ENCODE measurements at regions not wholly inside any gene's neighbourhood (a gene's known extent, or its start where the extent isn't known, plus 50 kb on each side); places are given as distances from the start of the nearest gene placed in this dataset.
"Not testable (repeated sequence)": the region's sequence is repeated elsewhere in the genome, so short reads cannot be mapped to it uniquely, and the experiment has no call there.

DNA sequence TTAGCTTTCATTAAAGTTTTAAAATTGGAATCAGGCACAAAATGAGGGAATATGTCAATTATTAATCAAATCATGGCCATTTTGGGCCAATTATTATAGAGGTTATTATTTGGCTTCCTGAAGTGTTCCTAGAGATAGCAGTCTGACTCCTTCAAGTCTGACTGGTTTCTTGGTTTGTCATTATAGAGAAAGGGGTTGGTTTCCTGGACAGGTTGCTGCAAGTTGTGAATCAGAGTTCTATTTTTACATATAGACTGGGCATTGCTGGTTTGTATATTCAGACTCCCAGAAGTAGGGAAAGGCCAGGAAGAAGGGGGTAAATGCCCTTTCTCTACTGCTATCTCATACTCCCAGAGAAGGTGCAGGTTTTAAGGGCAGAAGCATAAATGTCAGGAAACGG lies 121.4 kb upstream of the CEP162 start:
- DNase-seq, result peak; percentile 2

DNA sequence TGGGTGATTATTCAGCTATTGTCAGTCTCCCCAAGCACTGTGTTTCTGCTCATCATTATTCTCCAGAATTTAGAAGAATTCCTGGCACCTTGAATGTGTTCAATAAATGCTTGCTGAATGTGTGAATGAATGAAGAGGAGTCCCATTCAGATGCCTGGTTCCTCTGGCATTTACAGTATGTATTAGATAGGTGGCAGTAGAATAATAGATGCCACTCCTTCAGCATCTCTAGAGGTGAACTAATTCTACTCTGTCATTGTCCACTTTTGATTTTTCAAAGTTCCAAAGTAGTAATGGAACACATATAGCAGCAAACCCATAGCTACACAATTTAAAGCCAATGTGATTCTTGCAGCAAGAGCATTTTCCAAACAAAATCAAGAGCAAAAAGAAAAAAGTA lies 118.9 kb upstream of the CEP162 start:
- peak; percentile 5 for DNase-seq

DNA sequence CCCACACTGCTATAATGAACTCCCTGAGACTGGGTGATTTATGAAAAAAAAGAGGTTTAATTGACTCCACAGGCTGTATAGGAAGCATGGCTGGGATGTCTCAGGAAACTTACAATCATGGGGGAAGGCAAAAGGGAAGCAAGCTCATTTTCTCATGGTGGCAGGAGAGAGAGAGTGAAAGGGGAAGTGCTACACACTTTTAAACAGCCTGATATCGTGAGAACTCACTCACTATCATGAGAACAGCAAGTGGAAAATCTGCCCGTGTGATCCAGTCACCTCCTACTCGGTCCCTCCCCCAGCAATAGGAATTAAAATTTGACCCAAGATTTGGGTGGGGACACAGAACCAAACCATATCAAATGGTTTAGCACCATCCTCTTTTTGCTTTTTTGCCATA lies 116.6 kb upstream of the CEP162 start:
- DNase-seq, result no peak

GRCh38 chr6:84340422-84340821 lies 113.0 kb upstream of the CEP162 start:
- no peak for DNase-seq

DNA sequence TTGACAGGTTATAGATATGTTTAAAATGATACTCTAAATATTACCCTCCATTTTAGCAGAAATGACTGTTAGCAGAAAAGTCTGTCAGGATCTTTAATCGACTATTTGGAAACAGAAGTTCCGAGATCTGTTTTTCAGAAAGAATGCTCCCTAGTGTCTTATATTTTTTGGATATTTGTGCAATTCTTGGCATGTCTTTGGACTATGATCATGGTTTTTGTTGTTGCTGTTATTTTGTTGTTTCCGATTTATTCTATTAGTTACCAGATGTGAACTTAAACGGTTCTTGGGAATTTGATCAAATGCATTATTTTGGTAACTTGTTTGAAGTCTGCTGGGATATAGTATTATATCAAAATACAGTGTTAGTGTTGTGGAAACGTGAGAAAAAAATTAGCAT lies 106.4 kb upstream of the CEP162 start:
- DNase-seq, result no peak

- no peak for DNase-seq
Measured at GRCh38 chr6:84332139-84333034, 104.9 kb upstream of the CEP162 start.

DNA sequence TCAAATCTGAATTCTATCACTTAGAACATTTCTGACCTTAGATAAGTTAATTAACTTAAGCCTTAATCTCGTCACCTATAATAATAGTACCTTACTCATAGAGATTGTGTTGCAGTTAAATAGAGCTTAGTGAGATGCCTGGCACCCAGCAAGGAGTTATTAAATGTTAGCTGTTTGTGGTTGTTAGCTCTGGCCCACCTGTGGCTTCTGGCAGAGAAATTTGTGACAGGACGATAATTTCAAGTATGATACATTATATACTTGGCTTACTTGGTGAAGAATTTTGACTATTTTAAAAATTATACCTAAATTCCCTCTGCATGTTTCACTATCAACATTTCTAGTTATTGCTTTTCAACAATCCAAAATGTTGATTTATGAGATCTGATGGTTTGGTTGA lies 102.9 kb upstream of the CEP162 start:
- DNase-seq, result no peak

DNA sequence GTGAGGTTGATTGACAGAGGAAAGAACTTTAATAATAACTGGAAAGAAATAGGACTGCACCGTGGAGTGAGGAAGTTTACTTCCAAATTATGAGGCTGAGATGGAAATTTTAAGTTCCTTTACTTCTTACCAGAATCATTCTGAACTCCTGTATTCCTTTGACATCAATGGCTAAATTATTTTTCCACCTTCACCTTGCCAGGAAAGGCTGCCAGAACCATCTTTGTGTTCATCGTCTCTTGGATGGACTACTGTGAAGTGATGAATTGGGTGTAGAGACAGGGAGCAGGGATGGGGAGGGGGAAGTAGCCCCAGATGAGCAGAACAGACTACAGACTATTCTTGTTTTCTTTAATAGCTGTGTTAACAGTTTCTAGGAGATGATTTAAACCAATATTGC lies 102.1 kb upstream of the CEP162 start:
- no peak for DNase-seq

DNA sequence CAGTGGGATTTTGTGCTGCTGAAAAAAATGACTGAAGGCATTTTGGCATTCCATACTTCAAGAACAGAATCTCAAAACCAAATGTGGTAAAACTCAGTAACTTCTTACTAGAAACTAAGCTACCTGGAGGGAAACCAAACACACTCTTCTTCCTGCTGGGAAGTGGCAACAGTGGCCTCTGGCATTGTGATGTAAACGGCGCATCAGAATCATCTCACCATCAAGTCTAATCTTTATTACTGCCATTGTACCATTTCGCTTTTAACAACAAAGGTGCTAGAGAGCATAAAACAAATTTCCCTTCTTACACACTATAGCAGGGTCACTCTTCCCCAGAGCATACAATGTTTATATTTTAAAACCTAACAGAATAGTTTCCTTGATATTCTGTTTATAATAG lies 101.6 kb upstream of the CEP162 start:
- DNase-seq, result no peak

DNA sequence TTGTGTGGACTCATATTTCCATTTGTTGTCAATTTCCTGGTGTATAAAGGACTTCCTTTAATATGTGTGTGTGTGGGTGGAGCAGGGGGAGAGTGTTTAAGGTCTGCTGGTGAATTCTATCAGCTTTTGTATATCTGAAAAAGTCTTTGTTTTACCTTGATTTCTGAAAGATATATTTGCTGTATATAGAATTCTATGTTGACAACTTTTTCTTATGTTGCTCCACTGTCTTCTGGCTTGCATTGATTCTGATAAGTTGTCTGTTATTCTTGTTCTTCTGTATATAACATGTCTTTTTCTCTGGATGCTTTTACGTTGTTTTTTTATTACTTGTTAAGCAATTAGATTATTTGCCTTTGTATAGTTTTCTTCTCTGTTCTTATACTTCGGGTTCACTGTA lies 90.0 kb upstream of the CEP162 start:
- no peak for DNase-seq

DNA sequence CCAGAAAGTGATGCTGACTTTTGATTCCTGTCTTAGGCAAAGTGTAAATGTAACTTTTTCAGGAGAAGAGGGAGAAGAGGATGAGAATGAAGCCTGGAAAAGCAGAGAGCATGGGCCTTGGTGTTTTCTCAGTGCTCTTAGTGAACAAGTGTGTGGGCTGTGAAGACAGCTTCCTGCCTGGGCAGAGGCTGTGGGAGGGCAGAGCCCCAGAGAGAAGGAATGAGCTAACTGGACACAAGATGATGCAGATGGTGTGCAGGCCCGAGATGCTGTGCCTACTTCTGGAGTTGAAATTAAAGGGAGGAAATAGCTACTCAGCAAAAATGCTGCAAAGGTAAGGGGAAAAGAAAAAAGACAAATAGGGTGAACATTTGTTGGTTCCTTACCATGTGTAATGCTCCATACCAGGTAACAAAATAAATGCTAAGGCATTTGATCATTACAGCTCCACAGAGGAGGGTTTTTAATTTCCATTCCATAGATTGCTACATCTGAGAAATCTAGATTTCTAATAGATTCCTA lies 87.0 kb upstream of the CEP162 start:
- DNase-seq, result no peak

DNA sequence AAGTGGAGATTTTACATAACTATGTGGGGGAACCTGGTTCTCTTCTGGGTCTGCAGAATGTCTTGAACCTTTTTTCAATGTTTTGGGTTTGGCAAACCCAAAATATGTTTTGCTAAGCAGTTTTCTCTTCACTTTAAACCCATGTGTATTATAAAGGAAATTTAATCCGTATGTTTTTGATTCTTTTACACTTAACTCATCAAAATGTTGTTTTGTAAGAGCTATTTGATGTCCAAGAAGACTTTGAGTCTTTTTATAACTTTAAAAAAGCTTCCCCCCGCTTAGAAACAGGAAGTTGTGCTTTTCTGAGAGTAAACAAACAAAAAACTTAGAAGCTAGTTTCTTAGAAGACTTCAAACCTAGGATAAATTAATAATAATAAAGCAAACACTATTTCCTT lies 81.9 kb upstream of the CEP162 start:
- no peak for DNase-seq

DNA sequence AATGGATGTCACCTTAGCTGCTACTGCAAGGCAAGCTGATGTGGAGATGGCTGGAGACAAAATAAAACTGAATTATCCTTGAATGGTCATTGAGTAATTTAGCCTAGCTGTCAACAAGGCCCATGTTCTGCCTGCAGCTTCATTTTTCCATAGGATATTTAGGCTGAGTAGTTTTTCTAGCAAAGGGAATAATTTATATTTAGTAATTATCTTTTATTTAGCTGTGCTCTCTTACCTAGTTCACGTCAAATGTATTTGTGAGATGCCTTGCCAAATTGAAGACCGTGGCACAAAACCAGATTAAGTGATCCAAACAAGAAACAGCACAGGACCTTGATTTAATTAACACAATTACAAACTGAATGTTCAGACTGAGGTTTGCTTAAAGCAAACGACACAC lies 77.4 kb upstream of the CEP162 start:
- DNase-seq, result no peak

DNA sequence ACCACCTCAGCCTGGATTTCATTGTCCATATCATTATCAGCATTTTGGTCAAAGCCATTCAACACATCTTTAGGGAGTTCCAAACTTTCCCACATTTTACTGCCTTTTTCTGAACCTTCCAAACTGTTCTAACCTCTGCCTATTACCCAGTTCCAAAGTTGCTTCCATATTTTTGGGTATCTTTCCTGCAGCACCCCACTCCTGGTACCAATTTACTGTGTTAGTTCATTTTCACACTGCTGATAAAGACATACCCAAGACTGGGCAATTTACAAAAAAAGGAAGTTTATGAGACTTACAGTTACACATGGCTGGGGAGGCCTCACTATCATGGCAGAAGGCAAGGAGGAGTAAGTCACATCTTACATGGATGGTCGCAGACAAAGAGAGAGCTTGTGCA lies 63.6 kb upstream of the CEP162 start:
- DNase-seq, result not testable (repeated sequence)

GRCh38 chr6:84284428-84285049 lies 57.1 kb upstream of the CEP162 start:
- DNase-seq, result peak; percentile 7

- peak; percentile 82 for DNase-seq
Measured at GRCh38 chr6:84282550-84282949, 55.1 kb upstream of the CEP162 start.

- DNase-seq, result no peak
Measured at GRCh38 chr6:84280639-84281038, 53.2 kb upstream of the CEP162 start.

DNA sequence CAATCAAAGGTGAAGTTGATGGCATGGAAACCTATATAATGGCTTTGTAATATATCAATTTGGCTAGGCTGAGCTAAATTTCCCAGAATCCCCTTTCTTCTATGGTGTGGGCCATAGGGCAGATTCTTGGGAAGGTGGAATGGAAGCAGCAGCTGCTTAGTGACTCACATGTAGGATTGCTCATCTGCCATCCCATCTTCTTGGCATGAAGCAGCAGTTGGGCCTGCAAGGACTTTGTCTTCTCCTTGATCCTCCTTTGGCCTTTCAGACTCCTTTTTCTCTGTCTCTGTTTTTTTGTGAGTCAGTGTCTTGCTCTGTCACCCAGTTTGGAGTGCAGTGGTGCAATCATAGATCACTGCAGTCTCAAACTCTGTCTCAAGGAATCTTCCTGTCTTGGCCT lies 52.6 kb upstream of the CEP162 start:
- DNase-seq, result peak; percentile 83

DNA sequence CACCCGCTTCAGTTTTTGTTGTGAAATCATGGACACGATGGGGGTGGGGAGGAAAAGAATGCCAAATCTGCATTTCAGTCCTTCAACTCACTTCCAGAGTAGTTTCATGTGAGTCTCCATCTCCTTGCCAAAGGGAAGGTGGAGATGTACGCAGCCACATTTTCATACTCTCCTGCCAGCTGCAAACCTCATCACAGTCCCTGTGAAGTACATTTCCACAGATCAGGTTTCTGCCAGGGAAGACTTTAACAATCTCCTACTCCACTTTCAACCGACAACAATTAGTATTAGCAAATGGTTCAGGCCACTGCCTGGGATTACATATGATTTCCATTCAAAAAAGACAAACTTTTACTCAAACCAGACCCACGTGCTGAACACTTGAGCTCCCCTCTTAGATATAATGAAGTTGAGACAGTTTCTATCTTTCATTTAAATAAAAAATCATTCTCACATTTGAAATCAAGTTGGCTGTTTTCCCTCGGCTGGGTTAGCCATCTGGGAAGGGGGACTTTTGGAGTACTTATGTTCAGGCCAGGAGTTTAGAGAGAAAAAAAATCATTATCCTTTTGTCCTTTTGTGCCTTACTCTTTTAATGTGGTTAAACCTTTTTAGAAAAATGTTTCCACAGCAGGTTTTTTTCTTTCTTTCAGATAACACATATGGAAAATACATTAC lies 51.0 kb upstream of the CEP162 start:
- peak; percentile 23 for DNase-seq

All from fibroblast of skin of back (primary cell).